Pancreas (tissue), 10 donors: ENCODE measurements at regions not wholly inside any gene's neighbourhood (a gene's known extent, or its start where the extent isn't known, plus 50 kb on each side); places are given as distances from the start of the nearest gene placed in this dataset.

Source experiments
- ATAC-seq, 4 donors: fragments of 200-7000 bp; cut with Tn5 transposase; one replicate each; pipeline versions ENCODE4 v1.8.0 to v1.9.1; 2020; ENCODE audit warnings: mild to moderate bottlenecking in 4 of 4, moderate library complexity in 4 of 4
- DNase-seq, 6 donors: peaks; one replicate each; pipeline ENCODE4 v3.0.0-alpha.2; 2020
- FAIRE-seq: peaks from 2 replicates; lab custom pipeline; 2012; peaks lifted over from hg19 to GRCh38; lab: Jason Lieb, UNC
- H3K27ac ChIP-seq, 4 donors: fragments of 200-600 bp; sonication (generic); 1 replicate in 3 of 4; 2 replicates in 1 of 4; pipeline versions ENCODE4 v1.5.0 to v1.8.0; 2020
- H3K27me3 ChIP-seq, 4 donors: fragments of 200-600 bp; one replicate each; pipeline ENCODE4 v1.8.0; 2021
- H3K36me3 ChIP-seq, 3 donors: fragments of 200-600 bp; sonication (generic) in 1 of 3; one replicate each; pipeline versions ENCODE4 v1.5.0 to v1.8.0; 2020 to 2021
- H3K4me1 ChIP-seq, 3 donors: fragments of 200-600 bp; one replicate each; pipeline ENCODE4 v1.8.0; 2021
- H3K4me3 ChIP-seq, 4 donors: fragments of 200-600 bp; sonication (generic) in 2 of 4; one replicate each; pipeline versions ENCODE4 v1.5.0 to v1.8.0; 2020 to 2021
- H3K9me3 ChIP-seq, 4 donors: fragments of 200-600 bp; one replicate each; pipeline ENCODE4 v1.8.0; 2021
- CTCF ChIP-seq, 4 donors: fragments of 200-600 bp; sonication (generic) in 3 of 4; IDR thresholded peaks; one replicate each; pipeline versions ENCODE4 v1.5.0 to v1.8.0; 2021; ENCODE audit warnings: antibody characterized with exemption in 4 of 4
- WGBS, 2 donors: extraction: QIAGEN DNeasy Blood & Tissue Kit; methylation state at CpG; one replicate each; pipeline ENCODE4 v1.1.7; 2013; 5-methylcytosine and 5-hydroxymethylcytosine counted together
- intact Hi-C, 3 donors: fragments of 100-400 bp; cut with DNase I; formaldehyde crosslinking; loops; one replicate each; pipeline versions ENCODE4 v1.11.1 to v1.14.2; 2022
- donor health status: healthy with polysubstance abuse.
- donor health status: DM: no; HTN: no; CAD: no; lungs with moderate emphysema.
- donor health status: DM: no; HTN: no; CAD: no.
- donor health status: control.
- donor health status: control.
- donor health status: Bipolar disorder and iron deficiency.
- donor health status: DM: yes; HTN: yes; CAD: no.
- donor health status: DM: no; HTN: no; CAD: no.
- donor health status: DM: no; HTN: no; CAD: no.
- donor health status: DM: yes; HTN: yes; CAD: no.

GRCh38 chr10:64450312-64450711 lies 929.1 kb downstream of the REEP3 start:
- no peak for TF ChIP-seq CTCF (IDR thresholded peaks at IDR 0.05)
- Histone ChIP-seq H3K36me3 (no peaks in the 10 kb centered on the region), H3K4me1 (no peaks in the 10 kb centered on the region), H3K9me3 (no peaks in the 10 kb centered on the region), H3K4me3 (no peak overlapping the region), H3K27ac (no peak overlapping the region), H3K27me3 (no peaks in the 10 kb centered on the region)
- 80 to 89% methylated on average over 1 of the region's 1 CpG for WGBS, 2 donors
- no peak for FAIRE-seq
- intact Hi-C loops: no loop called here
- ATAC-seq: no peak
- DNase-seq: no peak

- TF ChIP-seq CTCF (IDR thresholded peaks at IDR 0.05): no peak
- no peaks in the 10 kb centered on the region for H3K4me1 ChIP-seq
- no peaks in the 10 kb centered on the region for H3K9me3 ChIP-seq
- no peaks in the 10 kb centered on the region for H3K36me3 ChIP-seq
- FAIRE-seq (no peak), ATAC-seq (no peak), DNase-seq (no peak)
- no peak overlapping the region for H3K4me3 ChIP-seq
- H3K27ac ChIP-seq: no peak overlapping the region
- 90 to 100% methylated on average over 1 of the region's 1 CpG for WGBS, 2 donors
- H3K27me3 ChIP-seq: no peaks in the 10 kb centered on the region
- intact Hi-C loops: no loop called here
These were observed 933.8 kb downstream of the REEP3 start for GRCh38 chr10:64454962-64455361.

GRCh38 chr10:64458306-64458705 lies 937.1 kb downstream of the REEP3 start:
- 90 to 94% methylated on average over 1 of the region's 1 CpG for WGBS, 2 donors
- TF ChIP-seq CTCF (IDR thresholded peaks at IDR 0.05): no peak
- Histone ChIP-seq H3K36me3 (no peaks in the 10 kb centered on the region), H3K4me1 (no peaks in the 10 kb centered on the region), H3K4me3 (no peak overlapping the region), H3K9me3 (no peaks in the 10 kb centered on the region), H3K27ac (no peak overlapping the region), H3K27me3 (no peaks in the 10 kb centered on the region)
- FAIRE-seq (no peak), DNase-seq (no peak), ATAC-seq (no peak)
- intact Hi-C loops: no loop called here

GRCh38 chr10:64463406-64463805 lies 942.2 kb downstream of the REEP3 start:
- FAIRE-seq (no peak), ATAC-seq (no peak), DNase-seq (no peak)
- intact Hi-C loops: no loop called here
- Histone ChIP-seq H3K27ac (no peak overlapping the region), H3K4me1 (no peaks in the 10 kb centered on the region), H3K9me3 (no peaks in the 10 kb centered on the region), H3K27me3 (no peaks in the 10 kb centered on the region), H3K36me3 (no peaks in the 10 kb centered on the region), H3K4me3 (no peak overlapping the region)
- TF ChIP-seq CTCF (IDR thresholded peaks at IDR 0.05): no peak
- WGBS, 2 donors: 74 to 83% methylated on average over 1 of the region's 1 CpG

GRCh38 chr10:64465653-64466052 lies 944.5 kb downstream of the REEP3 start:
- WGBS, 2 donors: 49 to 53% methylated on average over 2 of the region's 2 CpGs
- Histone ChIP-seq H3K36me3 (no peaks in the 10 kb centered on the region), H3K9me3 (no peaks in the 10 kb centered on the region), H3K27ac (no peak overlapping the region), H3K27me3 (no peaks in the 10 kb centered on the region), H3K4me1 (no peaks in the 10 kb centered on the region), H3K4me3 (no peak overlapping the region)
- ATAC-seq (no peak), FAIRE-seq (no peak), DNase-seq (no peak)
- intact Hi-C loops: no loop called here
- no peak for TF ChIP-seq CTCF (IDR thresholded peaks at IDR 0.05)
